ENCODE measurements at regions not wholly inside any gene's neighbourhood (a gene's known extent, or its start where the extent isn't known, plus 50 kb on each side); places are given as distances from the start of the nearest gene placed in this dataset.

DNA sequence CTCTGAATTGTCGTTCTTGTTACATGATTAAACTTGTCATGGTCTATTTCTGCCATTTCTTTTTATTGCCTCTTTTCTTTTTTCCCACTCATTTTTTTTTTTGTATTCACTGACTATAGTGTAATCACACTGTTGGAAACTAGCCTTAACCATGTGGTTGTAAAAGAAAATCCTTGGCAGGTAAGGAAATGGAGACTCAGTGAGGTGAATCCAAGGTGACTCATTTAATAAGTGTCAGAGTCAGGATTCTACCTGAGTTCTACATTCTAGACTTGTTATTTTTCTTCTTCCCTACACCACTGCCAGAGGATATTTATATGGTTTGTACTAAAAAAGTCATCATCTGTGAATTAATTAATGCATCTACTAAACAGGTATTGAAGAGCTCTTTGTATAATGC lies 152.2 kb downstream of the CBLL2 start:
- H3K14ac ChIP-seq (ENCODE audit: insufficient read depth, low read length), result no peak overlapping the region
- H3K4me1 ChIP-seq (ENCODE audit: insufficient read depth, low read length), result no peaks in the 10 kb centered on the region
- H2BK15ac ChIP-seq (ENCODE audit: low read depth, low read length), result no peak overlapping the region
- peaks cover 2 to 7% (median 3%) of the 10 kb centered on the region in 3 experiments; a peak in 4 of 7 replicates for H3K36me3 Mint-ChIP-seq (ENCODE audit: insufficient read depth in 1 of 3, low read depth in 3 of 3)
- no peak overlapping the region for H3K23ac ChIP-seq (ENCODE audit: insufficient read length, low read depth, low read length)
- no peak overlapping the region for H3K27ac ChIP-seq (ENCODE audit: insufficient read length, low read depth, low read length)
- H3K27me3 Mint-ChIP-seq (ENCODE audit: low read depth), result peaks cover 2% of the 10 kb centered on the region; the same call in 1 of the 2 replicates
- H2AFZ ChIP-seq (ENCODE audit: low read length), result no peak overlapping the region
- no peak overlapping the region for H3K4ac ChIP-seq (ENCODE audit: low read depth, low read length)
- no peak overlapping the region for H2AK5ac ChIP-seq (ENCODE audit: insufficient read length, low read length)
- no peak overlapping the region for H2BK120ac ChIP-seq (ENCODE audit: low read depth, low read length, poor library complexity, severe bottlenecking)
- TF ChIP-seq, protein P1, sequence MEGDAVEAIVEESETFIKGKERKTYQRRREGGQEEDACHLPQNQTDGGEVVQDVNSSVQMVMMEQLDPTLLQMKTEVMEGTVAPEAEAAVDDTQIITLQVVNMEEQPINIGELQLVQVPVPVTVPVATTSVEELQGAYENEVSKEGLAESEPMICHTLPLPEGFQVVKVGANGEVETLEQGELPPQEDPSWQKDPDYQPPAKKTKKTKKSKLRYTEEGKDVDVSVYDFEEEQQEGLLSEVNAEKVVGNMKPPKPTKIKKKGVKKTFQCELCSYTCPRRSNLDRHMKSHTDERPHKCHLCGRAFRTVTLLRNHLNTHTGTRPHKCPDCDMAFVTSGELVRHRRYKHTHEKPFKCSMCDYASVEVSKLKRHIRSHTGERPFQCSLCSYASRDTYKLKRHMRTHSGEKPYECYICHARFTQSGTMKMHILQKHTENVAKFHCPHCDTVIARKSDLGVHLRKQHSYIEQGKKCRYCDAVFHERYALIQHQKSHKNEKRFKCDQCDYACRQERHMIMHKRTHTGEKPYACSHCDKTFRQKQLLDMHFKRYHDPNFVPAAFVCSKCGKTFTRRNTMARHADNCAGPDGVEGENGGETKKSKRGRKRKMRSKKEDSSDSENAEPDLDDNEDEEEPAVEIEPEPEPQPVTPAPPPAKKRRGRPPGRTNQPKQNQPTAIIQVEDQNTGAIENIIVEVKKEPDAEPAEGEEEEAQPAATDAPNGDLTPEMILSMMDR (conservative IDR thresholded peaks at IDR 0.05), result no peak
- H3K4me3 Mint-ChIP-seq, result no peak overlapping the region
- no peaks in the 10 kb centered on the region for H3K79me1 ChIP-seq (ENCODE audit: insufficient read depth, low read depth, low read length, poor library complexity, severe bottlenecking)
- no peaks in the 10 kb centered on the region for H3K27me3 ChIP-seq (ENCODE audit: insufficient read depth, low read length)
- H3K27ac Mint-ChIP-seq, result no peak overlapping the region
- H2BK5ac ChIP-seq (ENCODE audit: insufficient read length, low read length), result no peak overlapping the region
- peaks cover 3 to 28% of the 10 kb centered on the region in 2 experiments; a peak in 4 of 5 replicates for H3K9me3 Mint-ChIP-seq
- no peak overlapping the region for H3K9ac ChIP-seq (ENCODE audit: extremely low read depth, insufficient read length, low read length)
- no peaks in the 10 kb centered on the region for H3K79me2 ChIP-seq (ENCODE audit: insufficient read depth, low read length)
- H4K20me1 ChIP-seq (ENCODE audit: control insufficient read depth, insufficient read depth, insufficient read length), result no peaks in the 10 kb centered on the region
- H2BK12ac ChIP-seq (ENCODE audit: insufficient read length, low read depth, low read length), result no peak overlapping the region
- peaks cover 2 to 10% of the 10 kb centered on the region in 2 experiments for H3K4me1 Mint-ChIP-seq
- WGBS (ENCODE audit: extremely low coverage, insufficient read length, low lambda C conversion rate), result no CpG with 5 or more reads among the region's 1 CpG
- DNase-seq, result no peak
- no peaks in the 10 kb centered on the region for H3K23me2 ChIP-seq (ENCODE audit: insufficient read length, low read depth, low read length, poor library complexity, severe bottlenecking)
- no peak overlapping the region for H3T11ph ChIP-seq (ENCODE audit: low read length)
- H3K18ac ChIP-seq (ENCODE audit: insufficient read length, low read depth, low read length), result no peak overlapping the region
- H3K4me2 ChIP-seq (ENCODE audit: insufficient read depth, insufficient read length, low read length), result no peak overlapping the region
- H4K8ac ChIP-seq (replicated peaks; ENCODE audit: insufficient read length, low read depth, low read length), result no peak overlapping the region
- no peak overlapping the region for H4K5ac ChIP-seq (ENCODE audit: insufficient read length, low read depth, low read length)
- no peak overlapping the region for H2BK20ac ChIP-seq (ENCODE audit: low read depth, low read length, poor library complexity, severe bottlenecking)
- peaks cover 4% of the 10 kb centered on the region for H3K9me3 ChIP-seq (ENCODE audit: control insufficient read depth, low read depth, low read length)
- H4K91ac ChIP-seq (ENCODE audit: insufficient read length, low read depth, low read length), result no peak overlapping the region
- no peak overlapping the region for H3K56ac ChIP-seq (ENCODE audit: insufficient read length, low read depth, low read length)
